CD4-positive, alpha-beta T cell (primary cell): ENCODE measurements at regions not wholly inside any gene's neighbourhood (a gene's known extent, or its start where the extent isn't known, plus 50 kb on each side); places are given as distances from the start of the nearest gene placed in this dataset.

Experiments used
- ATAC-seq: fragments of 200-7000 bp; cut with Tn5 transposase; one replicate; pipeline ENCODE4 v1.10.0; 2022; ENCODE audit warnings: mild to moderate bottlenecking; ENCODE audit not compliant: poor library complexity
- CTCF ChIA-PET: fragments of 350-600 bp; sonication (Branson Sonifier 250); formaldehyde crosslinking; loops from one replicate; lab custom pipeline; 2021; ENCODE audit warnings: antibody characterized with exemption, inconsistent platforms; lab: Charles Lee
- POLR2A ChIA-PET: fragments of 350-600 bp; sonication (Branson Sonifier 250); formaldehyde crosslinking; loops from one replicate; lab custom pipeline; 2021; ENCODE audit warnings: antibody characterized with exemption, inconsistent platforms; lab: Charles Lee
- DNase-seq, 14 experiments: peaks; one replicate each; pipeline ENCODE4 v3.0.0-alpha.2; 2013 to 2020; ENCODE audit warnings: mixed read lengths in 2 of 14
- H3K27ac ChIP-seq, 2 donors: one replicate each; pipeline versions ENCODE4 v1.5.1 to v1.7.0; 2013; ENCODE audit warnings: low read length in 2 of 2, low read depth in 1 of 2, mild to moderate bottlenecking in 1 of 2
- H3K27me3 ChIP-seq, 2 experiments: 1 replicate in 1 of 2; 2 replicates in 1 of 2; pipeline versions ENCODE4 v1.6.1 to v1.7.0; 2013; ENCODE audit warnings: low read length in 2 of 2, control low read depth in 1 of 2, mild to moderate bottlenecking in 1 of 2, moderate library complexity in 1 of 2; ENCODE audit not compliant: insufficient read depth in 2 of 2, control insufficient read depth in 1 of 2
- H3K36me3 ChIP-seq: one replicate; pipeline ENCODE4 v1.6.1; 2013; ENCODE audit warnings: low read length, control low read depth; ENCODE audit not compliant: insufficient read depth
- H3K4me1 ChIP-seq: one replicate; pipeline ENCODE4 v1.6.1; 2013; ENCODE audit warnings: low read length, control low read depth; ENCODE audit not compliant: insufficient read depth
- H3K4me3 ChIP-seq: one replicate; pipeline ENCODE4 v1.5.1; 2013; ENCODE audit warnings: mild to moderate bottlenecking, low read length, moderate library complexity
- H3K9me3 ChIP-seq, 2 experiments: 1 replicate in 1 of 2; 2 replicates in 1 of 2; pipeline versions ENCODE4 v1.6.1 to v1.7.0; 2013; ENCODE audit warnings: low read length in 2 of 2, mild to moderate bottlenecking in 2 of 2, control low read depth in 1 of 2, moderate library complexity in 1 of 2; ENCODE audit not compliant: control insufficient read depth in 1 of 2, insufficient read depth in 1 of 2
- H3K27ac Mint-ChIP-seq: one replicate; pipeline ENCODE4 v1.8.0; 2020; ENCODE audit warnings: mixed read lengths
- H3K27me3 Mint-ChIP-seq: one replicate; pipeline ENCODE4 v1.8.0; 2021; ENCODE audit warnings: mixed read lengths
- H3K36me3 Mint-ChIP-seq: one replicate; pipeline ENCODE4 v1.8.0; 2021; ENCODE audit warnings: low read depth, mixed read lengths
- H3K4me1 Mint-ChIP-seq: one replicate; pipeline ENCODE4 v1.8.0; 2021; ENCODE audit warnings: low read depth, mixed read lengths
- H3K4me3 Mint-ChIP-seq: one replicate; pipeline ENCODE4 v1.8.0; 2020; ENCODE audit warnings: mild to moderate bottlenecking, mixed read lengths
- H3K9me3 Mint-ChIP-seq: one replicate; pipeline ENCODE4 v1.8.0; 2020; ENCODE audit warnings: mixed read lengths
- intact Hi-C, 2 experiments: fragments of 100-400 bp; cut with DNase I in 1 of 2; cut with micrococcal nuclease in 1 of 2; formaldehyde crosslinking; loops; one replicate each; pipeline versions ENCODE4 v1.15.1 to v1.9.0; 2023 to 2025; cut with DNase I, micrococcal nuclease
- TF ChIP-seq, protein P1 (sequence below): fragments of 200-600 bp; IDR thresholded peaks from one replicate; pipeline ENCODE4 v1.8.0; 2022; ENCODE audit warnings: antibody characterized with exemption, mild to moderate bottlenecking

DNA sequence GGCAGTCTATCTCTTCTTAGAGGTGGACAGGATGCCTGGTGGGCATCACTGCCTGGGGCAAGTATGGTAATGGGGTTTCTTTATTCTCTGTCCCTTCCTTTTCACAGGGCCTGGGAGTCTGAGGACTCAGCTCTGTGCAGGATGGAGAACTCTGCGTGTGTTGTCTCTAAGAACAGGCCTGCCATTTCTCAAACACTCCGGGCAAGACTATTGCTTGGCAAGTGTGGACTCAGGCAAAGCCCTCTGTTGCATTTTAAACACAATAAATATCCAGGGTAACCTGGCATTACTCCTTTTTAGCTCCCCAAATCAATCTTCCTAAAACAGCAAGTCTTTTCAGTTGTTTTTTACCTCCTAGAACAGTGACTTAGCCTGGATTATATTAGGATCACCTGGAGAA is 185.1 kb upstream of the ROPN1 start:
- ChIA-PET CTCF (no interaction called here), POLR2A (no interaction called here)
- H3K4me1 Mint-ChIP-seq = no peaks in the 10 kb centered on the region
- DNase-seq (no peak), ATAC-seq (no peak)
- no peak overlapping the region for H3K27ac Mint-ChIP-seq
- H3K36me3 Mint-ChIP-seq = no peaks in the 10 kb centered on the region
- Histone ChIP-seq H3K27me3 (peaks cover 0 to 6% of the 10 kb centered on the region in 2 experiments), H3K4me3 (no peak overlapping the region), H3K9me3 (peaks cover 0 to 5% of the 10 kb centered on the region in 2 experiments), H3K27ac (no peak overlapping the region), H3K36me3 (no peaks in the 10 kb centered on the region), H3K4me1 (no peaks in the 10 kb centered on the region)
- TF ChIP-seq, protein P1, sequence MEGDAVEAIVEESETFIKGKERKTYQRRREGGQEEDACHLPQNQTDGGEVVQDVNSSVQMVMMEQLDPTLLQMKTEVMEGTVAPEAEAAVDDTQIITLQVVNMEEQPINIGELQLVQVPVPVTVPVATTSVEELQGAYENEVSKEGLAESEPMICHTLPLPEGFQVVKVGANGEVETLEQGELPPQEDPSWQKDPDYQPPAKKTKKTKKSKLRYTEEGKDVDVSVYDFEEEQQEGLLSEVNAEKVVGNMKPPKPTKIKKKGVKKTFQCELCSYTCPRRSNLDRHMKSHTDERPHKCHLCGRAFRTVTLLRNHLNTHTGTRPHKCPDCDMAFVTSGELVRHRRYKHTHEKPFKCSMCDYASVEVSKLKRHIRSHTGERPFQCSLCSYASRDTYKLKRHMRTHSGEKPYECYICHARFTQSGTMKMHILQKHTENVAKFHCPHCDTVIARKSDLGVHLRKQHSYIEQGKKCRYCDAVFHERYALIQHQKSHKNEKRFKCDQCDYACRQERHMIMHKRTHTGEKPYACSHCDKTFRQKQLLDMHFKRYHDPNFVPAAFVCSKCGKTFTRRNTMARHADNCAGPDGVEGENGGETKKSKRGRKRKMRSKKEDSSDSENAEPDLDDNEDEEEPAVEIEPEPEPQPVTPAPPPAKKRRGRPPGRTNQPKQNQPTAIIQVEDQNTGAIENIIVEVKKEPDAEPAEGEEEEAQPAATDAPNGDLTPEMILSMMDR = no peak
- H3K27me3 Mint-ChIP-seq = no peaks in the 10 kb centered on the region
- no peaks in the 10 kb centered on the region for H3K9me3 Mint-ChIP-seq
- H3K4me3 Mint-ChIP-seq = no peak overlapping the region
- intact Hi-C loops = no loop called here

DNA sequence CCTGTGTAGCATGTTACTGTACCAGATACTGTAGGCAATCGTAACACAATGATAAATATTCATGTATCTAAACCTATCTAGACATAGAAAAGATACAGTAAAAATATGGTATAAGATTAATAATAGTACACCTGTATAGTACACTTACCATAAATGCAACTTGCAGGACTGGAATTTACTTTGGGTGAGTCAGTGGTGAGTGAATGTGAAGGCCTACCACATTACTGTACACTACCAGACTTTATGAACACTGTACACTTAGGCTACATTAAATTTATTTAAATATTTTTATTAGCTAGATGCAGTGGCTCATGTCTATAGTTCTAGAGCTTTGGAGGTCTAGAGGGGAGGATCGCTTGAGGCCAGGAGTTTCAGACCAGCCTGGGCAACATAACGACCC is 186.6 kb upstream of the ROPN1 start:
- Histone ChIP-seq H3K27me3 (peaks cover 0 to 6% of the 10 kb centered on the region in 2 experiments), H3K4me3 (no peak overlapping the region), H3K4me1 (no peaks in the 10 kb centered on the region), H3K27ac (no peak overlapping the region), H3K36me3 (no peaks in the 10 kb centered on the region), H3K9me3 (peaks cover 0 to 5% of the 10 kb centered on the region in 2 experiments)
- H3K27ac Mint-ChIP-seq = no peak overlapping the region
- H3K4me1 Mint-ChIP-seq = no peaks in the 10 kb centered on the region
- intact Hi-C loops = no loop called here
- ChIA-PET POLR2A (no interaction called here), CTCF (no interaction called here)
- H3K36me3 Mint-ChIP-seq = no peaks in the 10 kb centered on the region
- no peak for DNase-seq
- no peak for ATAC-seq
- no peak overlapping the region for H3K4me3 Mint-ChIP-seq
- H3K27me3 Mint-ChIP-seq = no peaks in the 10 kb centered on the region
- H3K9me3 Mint-ChIP-seq = peaks cover 2% of the 10 kb centered on the region
- TF ChIP-seq, protein P1 = no peak

DNA sequence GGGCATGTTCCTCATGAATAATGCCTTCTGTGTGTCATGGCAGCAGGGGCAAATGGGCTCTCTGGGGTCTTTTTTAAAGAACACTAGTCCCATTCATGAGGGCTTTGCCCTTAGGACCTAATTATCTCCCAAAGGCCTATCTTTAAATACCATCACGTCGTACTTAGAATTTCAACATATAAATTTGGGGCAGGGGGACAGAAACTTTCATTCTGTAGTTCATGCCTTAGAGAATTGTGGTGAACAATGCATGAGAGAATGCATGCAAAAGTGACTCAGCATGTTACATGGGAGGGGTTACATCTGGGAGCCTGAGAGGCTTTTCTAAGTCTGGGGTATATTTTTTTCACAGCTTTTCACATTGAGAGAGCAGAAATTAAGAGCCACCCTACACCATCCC is 208.5 kb upstream of the ROPN1 start:
- CTCF ChIA-PET = no interaction called here

More for the DNA sequence above, 208.5 kb upstream of the ROPN1 start:
- no peaks in the 10 kb centered on the region for H3K27me3 ChIP-seq
- no peak overlapping the region for H3K4me3 ChIP-seq
- TF ChIP-seq, protein P1 = no peak
- H3K27ac ChIP-seq = no peak overlapping the region
- POLR2A ChIA-PET = no interaction called here
- Mint-ChIP-seq H3K9me3 (no peaks in the 10 kb centered on the region), H3K27me3 (peaks cover 33% of the 10 kb centered on the region), H3K27ac (no peak overlapping the region), H3K4me1 (no peaks in the 10 kb centered on the region), H3K4me3 (no peak overlapping the region), H3K36me3 (no peaks in the 10 kb centered on the region)
- no peaks in the 10 kb centered on the region for H3K36me3 ChIP-seq
- intact Hi-C loops = no loop called here
- H3K4me1 ChIP-seq = no peaks in the 10 kb centered on the region
- ATAC-seq = no peak
- DNase-seq = no peak
- H3K9me3 ChIP-seq = peaks cover 0 to 4% of the 10 kb centered on the region in 2 experiments
